HepG2 (cell line): ENCODE measurements at regions not wholly inside any gene's neighbourhood (a gene's known extent, or its start where the extent isn't known, plus 50 kb on each side); places are given as distances from the start of the nearest gene placed in this dataset.

Experiments
- ATAC-seq: fragments of 200-7000 bp; cut with Tn5 transposase; 3 replicates; pipeline ENCODE4 v1.9.1; 2020; ENCODE audit warnings: mild to moderate bottlenecking, moderate library complexity
- BruUV-seq: library from RNA; stranded (reverse); fragments of 400-500 nt; replicated peaks from 2 replicates; lab custom pipeline; 2021; lab: Mats Ljungman, UMichigan
- CTCF ChIA-PET: fragments of 300-600 bp; formaldehyde crosslinking; extraction: SDS; loops from one replicate; lab custom pipeline; 2021; ENCODE audit warnings: low total read pairs, inconsistent platforms, low intra/inter-chr PET ratio; lab: Yijun Ruan, JAX
- POLR2A ChIA-PET: fragments of 350-600 bp; sonication (Branson Sonifier 250); formaldehyde crosslinking; loops from one replicate; lab custom pipeline; 2020; ENCODE audit warnings: antibody characterized with exemption, inconsistent platforms; lab: Yijun Ruan, JAX
- DNase-seq: peaks from one replicate; pipeline ENCODE4 v3.0.0-alpha.2; 2015; ENCODE audit warnings: low spot score
- FAIRE-seq: peaks from 3 replicates; lab custom pipeline; 2011; peaks lifted over from hg19 to GRCh38; lab: Jason Lieb, UNC
- H2AFZ ChIP-seq: one replicate; pipeline ENCODE4 v1.6.1; 2011; ENCODE audit warnings: low read length, inconsistent platforms
- H3K27ac ChIP-seq: fragments of 300-600 bp; 3 replicates; pipeline ENCODE4 v1.8.0; 2011; ENCODE audit warnings: mixed run types, mild to moderate bottlenecking, mixed read lengths, low read length, inconsistent platforms; ENCODE audit not compliant: insufficient read depth; ENCODE audit errors: extremely low read length
- H3K27me3 ChIP-seq, 2 experiments: fragments of 200-600 bp in 1 of 2; 2 replicates in 1 of 2; 3 replicates in 1 of 2; pipeline versions ENCODE4 v1.6.0 to v1.8.0; 2011; ENCODE audit warnings: low read length in 2 of 2, mild to moderate bottlenecking in 2 of 2, moderate library complexity in 2 of 2, inconsistent platforms in 1 of 2; ENCODE audit not compliant: insufficient read depth in 2 of 2, control insufficient read depth in 1 of 2
- H3K36me3 ChIP-seq, 2 experiments: fragments of 200-600 bp in 1 of 2; replicated peaks in 1 of 2; 2 replicates in 1 of 2; 3 replicates in 1 of 2; pipeline versions ENCODE4 v1.5.1 to v1.8.0; 2011; ENCODE audit warnings: low read length in 2 of 2, inconsistent platforms in 1 of 2; ENCODE audit not compliant: insufficient read depth in 2 of 2, control insufficient read depth in 1 of 2
- H3K4me1 ChIP-seq: 2 replicates; pipeline ENCODE4 v1.5.1; 2012; ENCODE audit warnings: low read length, inconsistent platforms; ENCODE audit not compliant: insufficient read depth
- H3K4me2 ChIP-seq: 2 replicates; pipeline ENCODE4 v1.6.0; 2011; ENCODE audit warnings: low read depth, low read length, inconsistent platforms
- H3K4me3 ChIP-seq, 3 experiments: fragments of 200-600 bp in 1 of 3; sonication (generic), shearing (Covaris generic) in 1 of 3; replicated peaks in 1 of 3; 2 replicates each; pipeline ENCODE4 v1.5.1; 2011 to 2016; ENCODE audit warnings: low read length in 3 of 3, inconsistent platforms in 2 of 3, low read depth in 2 of 3, mild to moderate bottlenecking in 2 of 3, control low read depth in 1 of 3, mixed read lengths in 1 of 3; ENCODE audit not compliant: insufficient read depth in 1 of 3
- H3K79me2 ChIP-seq: one replicate; pipeline ENCODE4 v1.6.1; 2011; ENCODE audit warnings: low read length, inconsistent platforms; ENCODE audit not compliant: insufficient read depth
- H3K9ac ChIP-seq: 2 replicates; pipeline ENCODE4 v1.6.0; 2011; ENCODE audit warnings: mild to moderate bottlenecking, low read depth, low read length, inconsistent platforms; ENCODE audit not compliant: insufficient read depth
- H3K9me3 ChIP-seq: 2 replicates; pipeline ENCODE4 v1.5.1; 2012; ENCODE audit warnings: mild to moderate bottlenecking, low read length
- H4K20me1 ChIP-seq: 2 replicates; pipeline ENCODE4 v1.6.0; 2011; ENCODE audit warnings: inconsistent platforms, mild to moderate bottlenecking, low read length, moderate library complexity; ENCODE audit not compliant: insufficient read depth
- THAP7 ChIP-seq: sonication (generic); formaldehyde crosslinking; IDR thresholded peaks from 2 replicates; pipeline ENCODE4 v1.8.1; 2023; ENCODE audit warnings: mild to moderate bottlenecking, missing genetic modification reagents
- ZBTB40 ChIP-seq, 2 experiments: fragments of 450-650 bp in 1 of 2; sonication (generic) in 1 of 2; formaldehyde crosslinking in 1 of 2; IDR thresholded peaks; 2 replicates each; pipeline versions ENCODE4 v1.6.1 to v1.8.0; 2016 to 2022; ENCODE audit warnings: antibody characterized with exemption in 1 of 2, mild to moderate bottlenecking in 1 of 2, missing genetic modification reagents in 1 of 2
- ZNF709 ChIP-seq: sonication (generic); formaldehyde crosslinking; IDR thresholded peaks from 2 replicates; pipeline ENCODE4 v1.5.0; 2020; ENCODE audit warnings: mild to moderate bottlenecking, missing genetic modification reagents
- WGBS: methylation state at CpG from one replicate; pipeline ENCODE4 v1.1.6; 2017; ENCODE audit warnings: low lambda C conversion rate; 5-methylcytosine and 5-hydroxymethylcytosine counted together
- in situ Hi-C: cut with HindIII; loops from 2 replicates; pipeline ENCODE4 v1.10.0; 2017; ENCODE audit warnings: low pct_unique_long_range_greater_than_20kb; ENCODE audit not compliant: extremely low pct_ligation_motif_present
- intact Hi-C: fragments of 100-400 bp; cut with micrococcal nuclease; formaldehyde crosslinking; loops from one replicate; pipeline ENCODE4 v1.10.0; 2022; ENCODE audit not compliant: unreplicated experiment

- H3K4me2 ChIP-seq, result no peak overlapping the region
- H3K27me3 ChIP-seq, result no peaks in the 10 kb centered on the region
- no peak overlapping the region for H3K27ac ChIP-seq
- BruUV-seq, result no TSS peak
- peaks cover 24% of the 10 kb centered on the region; the same call in 1 of the 2 replicates for H3K9me3 ChIP-seq
- POLR2A ChIA-PET, result no interaction called here
- DNase-seq, result no peak
- no peak overlapping the region for H2AFZ ChIP-seq
- no peaks in the 10 kb centered on the region for H4K20me1 ChIP-seq
- CTCF ChIA-PET, result no interaction called here
- TF ChIP-seq ZBTB40 (IDR thresholded peaks at IDR 0.05) (no peak), ZBTB40 (CRISPR knock-in tag; IDR thresholded peaks at IDR 0.05) (no peak), THAP7 (CRISPR knock-in tag) (no peak), ZNF709 (CRISPR knock-in tag) (no peak)
- TF ChIP-seq, all 625 proteins: peak for 0
- no peaks in the 10 kb centered on the region for H3K36me3 ChIP-seq
- no peak overlapping the region for H3K9ac ChIP-seq
- WGBS, result 2% methylated on average over 4 of the region's 4 CpGs
- FAIRE-seq (no peak), ATAC-seq (no peak)
- intact Hi-C loops, result no loop called here
- H3K79me2 ChIP-seq, result no peaks in the 10 kb centered on the region
- no peak overlapping the region for H3K4me3 ChIP-seq
- in situ Hi-C loops, result no loop called here
- H3K4me1 ChIP-seq, result no peaks in the 10 kb centered on the region
Measured at GRCh38 chr12:90790747-90791146, 164.2 kb downstream of the CCER1 start.
